ENCODE measurements at regions not wholly inside any gene's neighbourhood (a gene's known extent, or its start where the extent isn't known, plus 50 kb on each side); places are given as distances from the start of the nearest gene placed in this dataset.

GRCh38 chr2:220786216-220786615 is 785.9 kb downstream of the EPHA4 start:
- ChIA-PET POLR2A (no interaction called here), CTCF (no interaction called here)
- TF ChIP-seq NFRKB (IDR thresholded peaks at IDR 0.05) (no peak), TARDBP (IDR thresholded peaks at IDR 0.05) (no peak), FOXM1 (IDR thresholded peaks at IDR 0.05; ENCODE audit: borderline replicate concordance) (no peak), FOXA1 (IDR thresholded peaks at IDR 0.05) (no peak), L3MBTL2 (conservative IDR thresholded peaks at IDR 0.05) (no peak), ARNT (IDR thresholded peaks at IDR 0.05) (no peak), PKNOX1 (IDR thresholded peaks at IDR 0.05) (no peak), SUZ12 (IDR thresholded peaks at IDR 0.05) (no peak), FOXK2 (IDR thresholded peaks at IDR 0.05) (no peak), ELF4 (IDR thresholded peaks at IDR 0.05) (no peak), CTBP1 (IDR thresholded peaks at IDR 0.05; ENCODE audit: borderline replicate concordance) (no peak), SP1 (IDR thresholded peaks at IDR 0.05) (no peak), BHLHE40 (IDR thresholded peaks at IDR 0.05; ENCODE audit: borderline replicate concordance) (no peak)
- DNase-seq (ENCODE audit: extremely low spot score) = no peak

DNA sequence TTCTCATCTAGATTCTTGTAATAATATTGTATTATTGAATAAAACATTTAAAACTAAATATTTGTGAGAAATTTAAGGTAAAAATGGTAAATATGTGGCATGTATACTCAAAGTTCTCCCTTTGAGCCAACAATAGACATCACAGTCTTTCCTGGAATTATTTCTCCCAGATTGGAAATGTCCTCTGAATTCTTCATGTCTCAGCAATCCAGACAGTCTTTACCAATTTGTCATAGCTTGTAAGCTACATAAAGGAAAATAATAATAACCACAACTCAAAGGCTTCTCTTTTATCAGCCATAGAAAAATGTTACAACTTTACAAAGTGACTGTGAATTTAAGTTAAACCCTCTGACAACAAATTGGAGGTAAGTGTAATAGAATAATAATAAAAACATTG is 784.9 kb downstream of the EPHA4 start:
- POLR2A ChIA-PET = no interaction called here
- CTCF ChIA-PET = interaction anchor here (0.6 kb wide), 1 partner anchor 31 kb away, joined by 9 read pairs; no protein-coding TSS in a partner anchor
- TF ChIP-seq FOXK2 (IDR thresholded peaks at IDR 0.05) (no peak), CTBP1 (IDR thresholded peaks at IDR 0.05; ENCODE audit: borderline replicate concordance) (no peak), ARNT (IDR thresholded peaks at IDR 0.05) (no peak), HDGF (IDR thresholded peaks at IDR 0.05; ENCODE audit: borderline replicate concordance) (no peak), FOXA1 (IDR thresholded peaks at IDR 0.05) (no peak), BHLHE40 (IDR thresholded peaks at IDR 0.05; ENCODE audit: borderline replicate concordance) (no peak), TARDBP (IDR thresholded peaks at IDR 0.05) (no peak), SP1 (IDR thresholded peaks at IDR 0.05) (no peak), PKNOX1 (IDR thresholded peaks at IDR 0.05) (no peak), NFRKB (IDR thresholded peaks at IDR 0.05) (no peak), FOXM1 (IDR thresholded peaks at IDR 0.05; ENCODE audit: borderline replicate concordance) (no peak), LEF1 (IDR thresholded peaks at IDR 0.05; ENCODE audit: borderline replicate concordance) (no peak), L3MBTL2 (conservative IDR thresholded peaks at IDR 0.05) (no peak), ZNF384 (IDR thresholded peaks at IDR 0.05) (no peak), ELF4 (IDR thresholded peaks at IDR 0.05) (no peak), SUZ12 (IDR thresholded peaks at IDR 0.05) (no peak)
- no peak for DNase-seq (ENCODE audit: extremely low spot score)

- ChIA-PET POLR2A (no interaction called here), CTCF (interaction anchor here (0.7 kb wide), 1 partner anchor 105 kb away, joined by 3 read pairs; no protein-coding TSS in a partner anchor)
- TF ChIP-seq CTBP1 (IDR thresholded peaks at IDR 0.05; ENCODE audit: borderline replicate concordance) (no peak), ARNT (IDR thresholded peaks at IDR 0.05) (no peak)
- DNase-seq (ENCODE audit: extremely low spot score) = no peak
Observed at GRCh38 chr2:220789961-220790360, 782.1 kb downstream of the EPHA4 start.

DNA sequence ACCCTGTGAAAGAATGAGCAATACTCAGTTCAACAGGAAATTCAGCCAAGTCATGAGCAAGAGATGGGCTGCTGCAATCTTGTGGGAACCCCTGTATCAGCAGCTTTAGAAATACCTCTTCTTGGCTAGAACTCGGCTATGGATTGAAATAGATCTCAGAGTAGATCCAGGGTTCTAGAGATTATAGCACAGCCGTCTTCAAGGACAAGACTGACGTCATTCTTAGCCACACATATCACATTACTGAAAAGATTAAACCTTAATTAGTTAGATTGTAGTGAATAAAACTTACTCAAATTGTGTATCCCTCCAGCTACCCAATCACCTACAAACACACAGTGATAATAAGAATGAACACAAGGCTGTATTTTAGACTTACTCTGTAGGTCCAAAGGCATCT is 776.4 kb downstream of the EPHA4 start:
- POLR2A ChIA-PET = no interaction called here
- TF ChIP-seq HDGF (IDR thresholded peaks at IDR 0.05; ENCODE audit: borderline replicate concordance) (no peak), NFRKB (IDR thresholded peaks at IDR 0.05) (no peak), CTBP1 (IDR thresholded peaks at IDR 0.05; ENCODE audit: borderline replicate concordance) (no peak), L3MBTL2 (conservative IDR thresholded peaks at IDR 0.05) (no peak), FOXK2 (IDR thresholded peaks at IDR 0.05) (no peak), SUZ12 (IDR thresholded peaks at IDR 0.05) (no peak), LEF1 (IDR thresholded peaks at IDR 0.05; ENCODE audit: borderline replicate concordance) (no peak), ZNF384 (IDR thresholded peaks at IDR 0.05) (no peak), ARNT (IDR thresholded peaks at IDR 0.05) (no peak), SP1 (IDR thresholded peaks at IDR 0.05) (no peak), TARDBP (IDR thresholded peaks at IDR 0.05) (no peak), FOXM1 (IDR thresholded peaks at IDR 0.05; ENCODE audit: borderline replicate concordance) (no peak), FOXA1 (IDR thresholded peaks at IDR 0.05) (no peak), PKNOX1 (IDR thresholded peaks at IDR 0.05) (no peak), BHLHE40 (IDR thresholded peaks at IDR 0.05; ENCODE audit: borderline replicate concordance) (no peak), ELF4 (IDR thresholded peaks at IDR 0.05) (no peak)
- CTCF ChIA-PET = no interaction called here
- DNase-seq (ENCODE audit: extremely low spot score) = no peak

- CTCF ChIA-PET = no interaction called here
Observed at GRCh38 chr2:220811115-220811514, 761.0 kb downstream of the EPHA4 start.

More at GRCh38 chr2:220811115-220811514, 761.0 kb downstream of the EPHA4 start:
- DNase-seq (ENCODE audit: extremely low spot score) = no peak
- POLR2A ChIA-PET = no interaction called here
- TF ChIP-seq L3MBTL2 (conservative IDR thresholded peaks at IDR 0.05) (no peak), SUZ12 (IDR thresholded peaks at IDR 0.05) (no peak), CTBP1 (IDR thresholded peaks at IDR 0.05; ENCODE audit: borderline replicate concordance) (no peak), BHLHE40 (IDR thresholded peaks at IDR 0.05; ENCODE audit: borderline replicate concordance) (no peak), TARDBP (IDR thresholded peaks at IDR 0.05) (no peak), LEF1 (IDR thresholded peaks at IDR 0.05; ENCODE audit: borderline replicate concordance) (no peak), ELF4 (IDR thresholded peaks at IDR 0.05) (no peak), FOXA1 (IDR thresholded peaks at IDR 0.05) (no peak), NFRKB (IDR thresholded peaks at IDR 0.05) (no peak), PKNOX1 (IDR thresholded peaks at IDR 0.05) (no peak), HDGF (IDR thresholded peaks at IDR 0.05; ENCODE audit: borderline replicate concordance) (no peak), SP1 (IDR thresholded peaks at IDR 0.05) (no peak), FOXM1 (IDR thresholded peaks at IDR 0.05; ENCODE audit: borderline replicate concordance) (no peak)

Data from HEK293T (cell line).